IMR-90 (cell line): ENCODE measurements at regions not wholly inside any gene's neighbourhood (a gene's known extent, or its start where the extent isn't known, plus 50 kb on each side); places are given as distances from the start of the nearest gene placed in this dataset.
A peak's percentile ranks its signal among the peaks of the same experiment; 100 is the strongest.

Experiments used
- ATAC-seq: fragments of 200-7000 bp; cut with Tn5 transposase; 2 replicates; pipeline ENCODE4 v1.9.1; 2020; ENCODE audit warnings: low read depth, mild to moderate bottlenecking, moderate library complexity
- BruUV-seq: library from RNA; stranded (reverse); fragments of 400-500 nt; replicated peaks from 2 replicates; lab custom pipeline; 2021; lab: Mats Ljungman, UMichigan
- CTCF ChIA-PET: fragments of 300-600 bp; formaldehyde crosslinking; extraction: SDS; loops from one replicate; lab custom pipeline; 2021; ENCODE audit warnings: antibody characterized with exemption; lab: Yijun Ruan, JAX
- POLR2A ChIA-PET: fragments of 300-600 bp; sonication (Branson Sonifier 250); formaldehyde crosslinking; loops from one replicate; lab custom pipeline; 2022; ENCODE audit warnings: antibody characterized with exemption; ENCODE audit not compliant: unreplicated experiment; lab: Charles Lee
- DNase-seq: peaks from one replicate; pipeline ENCODE4 v3.0.0; 2013
- H2AFZ ChIP-seq: replicated peaks from 2 replicates; pipeline ENCODE3; 2013; ENCODE audit warnings: low read length, mild to moderate bottlenecking; ENCODE audit not compliant: poor library complexity
- H2AK5ac ChIP-seq: 2 replicates; pipeline ENCODE4 v1.6.1; 2013; ENCODE audit warnings: low read depth, low read length, inconsistent platforms
- H2AK9ac ChIP-seq: replicated peaks from 2 replicates; pipeline ENCODE3; 2013; ENCODE audit warnings: mild to moderate bottlenecking, low read depth, low read length, moderate library complexity; ENCODE audit not compliant: poor library complexity
- H2BK120ac ChIP-seq: 2 replicates; pipeline ENCODE4 v1.6.1; 2013; ENCODE audit warnings: low read depth, low read length, inconsistent platforms
- H2BK15ac ChIP-seq: 3 replicates; pipeline ENCODE4 v1.6.1; 2013; ENCODE audit warnings: low read depth, low read length, inconsistent platforms
- H2BK20ac ChIP-seq: 2 replicates; pipeline ENCODE4 v1.6.1; 2013; ENCODE audit warnings: low read depth, mild to moderate bottlenecking, inconsistent platforms, low read length, moderate library complexity
- H2BK5ac ChIP-seq: 2 replicates; pipeline ENCODE4 v1.6.1; 2013; ENCODE audit warnings: mild to moderate bottlenecking, low read depth, low read length, inconsistent platforms; ENCODE audit not compliant: poor library complexity, severe bottlenecking
- H3K14ac ChIP-seq: replicated peaks from 2 replicates; pipeline ENCODE4 v1.6.1; 2013; ENCODE audit warnings: low read depth, low read length, inconsistent platforms
- H3K18ac ChIP-seq: 2 replicates; pipeline ENCODE4 v1.6.1; 2013; ENCODE audit warnings: low read depth, low read length, control low read depth
- H3K23ac ChIP-seq: 2 replicates; pipeline ENCODE4 v1.6.1; 2013; ENCODE audit warnings: low read depth, low read length, inconsistent platforms
- H3K27ac ChIP-seq: 2 replicates; pipeline ENCODE4 v1.5.1; 2013; ENCODE audit warnings: mild to moderate bottlenecking, control low read depth, low read length; ENCODE audit not compliant: insufficient read depth
- H3K27me3 ChIP-seq: 2 replicates; pipeline ENCODE4 v1.6.1; 2013; ENCODE audit warnings: low read length; ENCODE audit not compliant: control insufficient read depth, insufficient read depth
- H3K36me3 ChIP-seq: 2 replicates; pipeline ENCODE4 v1.6.1; 2013; ENCODE audit warnings: low read length, mixed read lengths; ENCODE audit not compliant: control insufficient read depth, insufficient read depth
- H3K4ac ChIP-seq: 2 replicates; pipeline ENCODE4 v1.6.1; 2013; ENCODE audit warnings: low read depth, low read length, inconsistent platforms
- H3K4me1 ChIP-seq: 2 replicates; pipeline ENCODE4 v1.6.1; 2013; ENCODE audit warnings: low read length, mixed read lengths; ENCODE audit not compliant: control insufficient read depth, insufficient read depth
- H3K4me2 ChIP-seq: 2 replicates; pipeline ENCODE4 v1.6.1; 2013; ENCODE audit warnings: low read depth, mild to moderate bottlenecking, control low read depth, low read length, moderate library complexity
- H3K4me3 ChIP-seq: 2 replicates; pipeline ENCODE4 v1.5.1; 2013; ENCODE audit warnings: low read depth, mild to moderate bottlenecking, control low read depth, low read length, moderate library complexity; ENCODE audit not compliant: insufficient read depth
- H3K56ac ChIP-seq: 2 replicates; pipeline ENCODE4 v1.6.1; 2013; ENCODE audit warnings: low read length, inconsistent platforms; ENCODE audit not compliant: insufficient read depth; ENCODE audit errors: extremely low read depth
- H3K79me1 ChIP-seq, 2 experiments: 2 replicates each; pipeline ENCODE4 v1.6.1; 2013; ENCODE audit warnings: low read length in 2 of 2, inconsistent platforms in 1 of 2, low read depth in 1 of 2
- H3K9ac ChIP-seq: 2 replicates; pipeline ENCODE4 v1.6.1; 2013; ENCODE audit warnings: low read depth, low read length, control low read depth
- H3K9me1 ChIP-seq: 2 replicates; pipeline ENCODE4 v1.6.1; 2013; ENCODE audit warnings: low read length, inconsistent platforms; ENCODE audit not compliant: insufficient read depth
- H3K9me3 ChIP-seq: 2 replicates; pipeline ENCODE4 v1.6.1; 2013; ENCODE audit warnings: low read length; ENCODE audit not compliant: control insufficient read depth, insufficient read depth
- H4K20me1 ChIP-seq: 2 replicates; pipeline ENCODE4 v1.6.1; 2013; ENCODE audit warnings: low read length, inconsistent platforms; ENCODE audit not compliant: insufficient read depth
- H4K5ac ChIP-seq: 2 replicates; pipeline ENCODE4 v1.6.1; 2013; ENCODE audit warnings: mild to moderate bottlenecking, low read depth, low read length, control low read depth
- H4K8ac ChIP-seq, 2 experiments: 2 replicates each; pipeline ENCODE4 v1.6.1; 2013; ENCODE audit warnings: low read depth in 2 of 2, low read length in 2 of 2, control low read depth in 1 of 2, inconsistent platforms in 1 of 2
- H4K91ac ChIP-seq: 2 replicates; pipeline ENCODE4 v1.6.1; 2013; ENCODE audit warnings: low read depth, low read length, inconsistent platforms; ENCODE audit not compliant: insufficient read depth
- CEBPB ChIP-seq: IDR thresholded peaks from 2 replicates; pipeline ENCODE4 v1.6.1; 2012; ENCODE audit warnings: low read depth, low read length, improper control_type of control experiment
- MXI1 ChIP-seq: IDR thresholded peaks from 2 replicates; pipeline ENCODE4 v1.6.1; 2012; ENCODE audit warnings: low read depth, mild to moderate bottlenecking, low read length, moderate library complexity, borderline replicate concordance
- NFE2L2 ChIP-seq: fragments of 150-350 bp; IDR thresholded peaks from 2 replicates; pipeline ENCODE4 v1.6.1; 2016; ENCODE audit warnings: low read depth, mild to moderate bottlenecking, low read length
- RCOR1 ChIP-seq: IDR thresholded peaks from 2 replicates; pipeline ENCODE4 v1.6.1; 2012; ENCODE audit warnings: mild to moderate bottlenecking, low read length, improper control_type of control experiment; ENCODE audit not compliant: insufficient replicate concordance
- RFX5 ChIP-seq: IDR thresholded peaks from 2 replicates; pipeline ENCODE4 v1.8.0; 2012; ENCODE audit warnings: low read depth, mild to moderate bottlenecking, low read length, moderate library complexity
- WGBS, 2 experiments: methylation state at CpG; one replicate each; pipeline versions ENCODE4 v1.1.5 to v1.1.7; 2013; ENCODE audit warnings: missing lambda C conversion rate in 2 of 2; ENCODE audit not compliant: insufficient read length in 1 of 2; ENCODE audit errors: extremely low coverage in 2 of 2; 5-methylcytosine and 5-hydroxymethylcytosine counted together
- dilution Hi-C: fragments of 300-500 bp; cut with HindIII; formaldehyde crosslinking; loops from one replicate; pipeline ENCODE4 v1.14.3; 2018; ENCODE audit warnings: low sequenced_read_pairs; ENCODE audit not compliant: unreplicated experiment
- in situ Hi-C: fragments of 300-500 bp; cut with MboI; formaldehyde crosslinking; loops from 3 replicates; pipeline ENCODE4 v1.14.3; 2019; ENCODE audit warnings: low sequenced_read_pairs, inconsistent platforms, mixed read lengths
- intact Hi-C: fragments of 100-400 bp; cut with micrococcal nuclease; formaldehyde crosslinking; loops from 2 replicates; pipeline ENCODE4 v1.10.0; 2022

GRCh38 chr15:81830520-81830919 lies 215.3 kb downstream of the MEX3B start:
- H3K9me3 ChIP-seq: no peaks in the 10 kb centered on the region
- no peak overlapping the region for H3K18ac ChIP-seq
- DNase-seq (no peak), ATAC-seq (no peak)
- in situ Hi-C loops: no loop called here
- TF ChIP-seq MXI1 (no peak), CEBPB (peak; percentile 54), NFE2L2 (no peak), RFX5 (no peak), RCOR1 (no peak)
- H3K27me3 ChIP-seq: peaks cover 4% of the 10 kb centered on the region
- ChIA-PET CTCF (no interaction called here), POLR2A (no interaction called here)
- no peak overlapping the region for H3K4ac ChIP-seq
- no peak overlapping the region for H3K9ac ChIP-seq
- no CpG with 5 or more reads among the region's 1 CpG for WGBS, 2 experiments
- H4K91ac ChIP-seq: no peak overlapping the region
- H2BK20ac ChIP-seq: no peak overlapping the region
- H3K56ac ChIP-seq: no peak overlapping the region
- no peak overlapping the region for H2AK9ac ChIP-seq
- H3K36me3 ChIP-seq: no peaks in the 10 kb centered on the region
- H2BK5ac ChIP-seq: no peak overlapping the region
- no peak overlapping the region for H2AFZ ChIP-seq
- H3K23ac ChIP-seq: no peak overlapping the region
- H3K27ac ChIP-seq: no peak overlapping the region
- no peaks in the 10 kb centered on the region for H3K4me1 ChIP-seq
- dilution Hi-C loops: no loop called here
- H2BK15ac ChIP-seq: no peak overlapping the region
- no peak overlapping the region for H3K4me3 ChIP-seq
- H4K20me1 ChIP-seq: no peaks in the 10 kb centered on the region
- BruUV-seq: no TSS peak
- no peak overlapping the region for H4K8ac ChIP-seq
- intact Hi-C loops: no loop called here
- no peak overlapping the region for H4K5ac ChIP-seq
- H2BK120ac ChIP-seq: no peak overlapping the region
- no peak overlapping the region for H3K4me2 ChIP-seq
- H3K14ac ChIP-seq: no peak overlapping the region
- no peaks in the 10 kb centered on the region for H3K79me1 ChIP-seq
- H3K9me1 ChIP-seq: no peaks in the 10 kb centered on the region
- no peak overlapping the region for H2AK5ac ChIP-seq
